Stimulated activated CD8-positive, alpha-beta memory T cell treated with anti-CD3 and anti-CD28 coated beads, Interleukin-2, amount 100 ng/mL, for 48 hours (primary cell): ENCODE measurements at regions not wholly inside any gene's neighbourhood (a gene's known extent, or its start where the extent isn't known, plus 50 kb on each side); places are given as distances from the start of the nearest gene placed in this dataset.
"Not testable (repeated sequence)": the region's sequence is repeated elsewhere in the genome, so short reads cannot be mapped to it uniquely, and the experiment has no call there.

Source experiments
- DNase-seq, 2 donors: peaks; one replicate each; pipeline ENCODE4 v3.0.0-alpha.2; 2020; ENCODE audit warnings: low read depth in 2 of 2

DNA sequence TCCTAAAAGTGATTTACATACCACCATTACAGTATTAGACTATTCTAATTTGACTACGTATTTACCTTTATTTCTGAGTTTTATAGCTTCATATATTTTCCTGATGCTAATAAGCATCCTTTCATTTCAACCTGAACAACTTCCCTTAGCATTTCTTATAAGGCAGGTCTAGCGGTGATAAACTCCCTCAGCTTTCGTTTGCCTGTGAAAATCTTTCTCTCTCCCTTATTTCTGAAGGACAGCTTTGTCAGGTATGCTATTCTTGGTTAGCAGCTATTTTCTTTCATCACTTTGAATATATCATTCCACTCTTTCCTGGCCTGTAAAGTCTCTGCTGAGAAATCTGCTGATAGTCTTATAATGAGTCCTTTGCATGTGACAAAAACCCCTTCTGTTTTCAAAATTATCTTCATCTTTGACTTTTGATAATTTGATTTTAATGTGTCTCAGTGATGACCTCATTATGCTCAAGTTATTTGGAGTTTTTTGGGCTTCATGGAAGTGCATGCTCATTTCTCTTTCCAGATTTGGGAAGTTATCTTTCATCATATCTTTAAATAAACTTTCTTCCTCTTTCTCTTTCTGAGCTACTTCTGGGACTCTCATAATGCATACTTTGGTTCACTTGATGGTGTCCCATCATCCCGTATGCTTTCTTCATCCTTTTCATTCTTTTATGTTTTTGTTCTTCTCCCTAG is 285.4 kb upstream of the PMFBP1 start:
- no peak for DNase-seq

DNA sequence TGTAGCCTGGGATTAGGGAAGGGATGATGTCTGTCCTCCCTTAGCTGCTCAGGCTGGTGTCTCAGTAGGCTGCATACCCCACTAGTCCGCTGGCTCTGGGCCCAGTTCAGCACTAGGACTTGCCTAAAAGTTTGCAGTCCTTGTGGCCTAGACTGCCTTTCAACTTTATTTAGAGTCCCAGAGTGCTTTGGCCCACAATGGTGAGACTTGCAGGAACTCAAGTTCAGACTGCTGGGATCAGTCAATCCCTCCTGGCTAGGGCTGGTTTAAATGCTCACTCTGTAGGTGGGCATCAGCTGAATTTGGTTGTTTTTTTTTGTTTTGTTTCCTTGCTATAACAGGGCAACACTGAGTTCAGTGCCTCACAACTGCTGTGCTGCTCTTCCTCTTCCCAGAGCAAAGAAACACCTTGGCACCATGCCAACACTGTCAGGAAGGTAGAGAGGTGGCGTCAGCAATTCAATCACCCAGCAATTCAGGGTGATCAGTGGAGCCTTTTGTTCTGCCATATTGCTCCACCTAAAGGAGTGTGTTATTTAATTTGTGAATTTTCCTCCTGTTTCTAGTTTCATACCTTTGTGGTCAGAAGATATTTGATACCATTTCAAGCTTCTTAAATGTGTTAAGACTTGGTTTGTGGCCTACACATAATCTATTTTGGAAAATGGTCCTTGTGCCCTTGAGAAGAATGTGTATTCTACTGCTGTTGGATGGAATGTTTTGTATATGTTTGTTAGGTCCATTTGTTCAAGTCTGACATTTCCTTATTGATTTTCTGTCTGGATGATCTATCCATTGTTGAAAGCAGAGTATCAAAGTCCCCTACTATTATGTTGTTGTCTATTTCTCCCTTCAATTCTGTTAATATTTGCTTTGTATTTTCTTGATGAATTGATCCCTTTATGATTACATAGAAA is 284.0 kb upstream of the PMFBP1 start:
- DNase-seq, result no peak

DNA sequence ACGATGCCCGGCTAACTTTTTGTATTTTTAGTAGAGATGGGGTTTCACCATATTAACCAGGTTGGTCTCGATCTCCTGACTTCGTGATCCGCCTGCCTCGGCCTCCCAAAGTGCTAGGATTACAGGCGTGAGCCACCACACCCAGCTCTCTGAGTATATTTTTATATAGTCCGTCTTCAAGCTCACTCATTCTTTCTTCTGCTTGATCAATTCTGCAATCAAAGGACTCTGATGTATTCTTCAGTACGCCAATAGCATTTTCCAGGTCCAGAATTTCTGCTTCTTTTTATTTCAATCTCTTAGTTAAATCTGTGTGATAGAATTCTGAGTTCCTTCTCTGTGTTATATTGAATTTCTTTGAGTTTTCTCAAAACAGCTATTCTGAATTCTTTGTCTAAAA is 281.9 kb upstream of the PMFBP1 start:
- DNase-seq, result not testable (repeated sequence)

DNA sequence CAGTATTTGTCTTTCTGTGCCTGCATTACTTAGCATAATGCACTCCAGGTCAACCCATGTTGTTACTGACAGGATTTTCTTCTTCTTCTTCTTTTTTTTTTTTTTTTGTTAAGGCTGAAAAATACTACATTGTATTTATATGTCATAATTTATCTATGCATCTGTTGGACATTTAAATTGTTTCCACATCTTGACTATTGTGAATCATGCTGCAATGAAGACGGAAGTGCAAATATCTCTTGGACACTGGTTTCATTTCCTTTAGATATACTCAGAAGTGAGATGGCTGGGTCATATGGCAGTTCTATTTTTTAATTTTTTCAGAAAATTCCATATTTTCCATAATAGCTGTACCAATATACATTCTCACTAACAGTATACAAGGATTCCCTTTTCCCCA is 272.7 kb upstream of the PMFBP1 start:
- DNase-seq, result no peak

DNA sequence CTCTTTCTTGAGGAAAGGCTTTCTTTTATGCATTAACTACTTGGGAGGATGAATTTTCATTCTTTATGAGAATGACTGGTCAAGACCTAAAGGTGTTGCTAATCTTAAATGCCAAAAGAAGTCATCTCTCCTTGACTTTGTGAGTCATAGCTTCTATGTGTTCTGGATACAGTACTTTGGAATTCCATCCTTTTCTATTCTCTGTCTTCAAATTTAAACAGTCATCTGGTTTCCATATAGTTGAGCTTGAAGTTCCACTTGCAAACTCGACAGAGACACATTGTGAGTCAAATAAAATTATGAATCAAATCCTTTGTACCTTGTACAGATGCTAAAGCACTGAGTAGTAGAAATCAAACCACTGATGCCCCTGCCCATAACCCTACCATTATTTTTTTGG is 271.9 kb upstream of the PMFBP1 start:
- no peak for DNase-seq

DNA sequence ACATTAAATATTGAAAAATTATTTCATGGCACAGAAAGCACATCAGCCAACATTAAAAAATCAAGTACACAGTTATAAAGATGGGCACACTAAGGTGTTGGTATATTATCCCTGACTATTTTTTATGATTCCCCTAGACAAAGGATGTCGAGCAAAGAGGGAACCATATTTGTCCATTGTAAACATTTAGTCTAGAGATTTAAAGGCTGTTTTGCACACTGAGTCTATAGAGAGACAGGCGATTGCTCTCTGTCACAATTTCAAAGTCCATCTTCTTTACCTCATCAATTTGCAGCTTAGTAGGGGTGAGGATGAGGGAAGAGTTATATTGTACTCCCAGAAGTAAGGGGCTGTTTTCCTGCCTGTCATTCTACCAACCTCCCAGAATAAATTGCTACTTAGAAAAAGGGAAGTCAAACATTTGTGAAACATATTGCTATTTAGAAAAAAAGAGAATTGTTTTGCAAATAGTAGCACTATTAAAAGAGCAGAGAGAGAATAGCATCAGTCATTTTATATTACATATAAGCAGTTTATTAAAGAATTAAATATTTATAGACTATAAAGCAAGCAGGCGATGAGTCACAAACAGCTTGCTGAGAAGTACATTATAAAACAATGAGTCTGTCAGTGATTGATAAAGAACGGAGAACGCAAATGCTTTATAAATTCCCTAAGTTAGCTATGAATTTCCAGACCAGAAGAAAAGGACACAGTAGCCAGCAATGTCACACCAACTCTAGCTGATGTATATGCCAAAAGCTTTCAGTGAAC is 270.6 kb upstream of the PMFBP1 start:
- DNase-seq, result no peak

DNA sequence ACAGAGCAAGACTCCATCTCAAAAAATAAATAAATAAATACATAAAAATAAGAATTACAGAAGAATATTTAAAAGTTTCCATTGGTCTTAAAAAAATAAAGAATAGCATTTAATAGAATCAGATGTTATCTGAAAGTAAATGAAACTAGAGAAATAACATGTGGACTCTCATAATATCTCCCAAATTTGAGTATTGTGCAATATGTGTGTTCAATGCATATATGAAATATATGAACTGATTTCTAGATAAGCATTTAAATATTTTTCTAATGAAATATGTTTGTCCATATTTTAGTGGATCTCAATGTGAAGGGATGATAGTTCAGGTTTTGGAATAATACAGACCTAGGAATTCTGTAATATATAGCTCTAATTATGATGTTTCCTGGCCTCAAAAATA is 265.9 kb upstream of the PMFBP1 start:
- no peak for DNase-seq

DNA sequence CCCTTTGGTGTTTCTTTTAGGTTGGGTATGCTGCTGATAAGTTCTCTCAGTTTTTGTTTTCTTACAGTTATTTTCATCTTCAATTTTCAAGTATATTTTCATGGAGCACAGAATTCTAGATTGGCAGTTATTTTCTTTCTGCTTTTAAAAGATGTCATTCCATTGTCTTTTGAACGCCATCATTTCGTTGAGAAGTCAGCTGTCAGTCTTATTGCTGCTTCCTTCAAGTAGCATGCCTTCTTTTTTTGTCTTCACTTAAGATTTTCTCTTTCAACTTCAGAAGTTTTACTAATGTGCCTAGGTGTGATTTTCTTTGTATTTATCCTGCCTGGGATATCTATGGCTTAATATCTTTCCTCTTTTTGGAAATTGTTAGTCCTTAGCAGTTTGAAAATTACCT is 262.2 kb upstream of the PMFBP1 start:
- no peak for DNase-seq

DNA sequence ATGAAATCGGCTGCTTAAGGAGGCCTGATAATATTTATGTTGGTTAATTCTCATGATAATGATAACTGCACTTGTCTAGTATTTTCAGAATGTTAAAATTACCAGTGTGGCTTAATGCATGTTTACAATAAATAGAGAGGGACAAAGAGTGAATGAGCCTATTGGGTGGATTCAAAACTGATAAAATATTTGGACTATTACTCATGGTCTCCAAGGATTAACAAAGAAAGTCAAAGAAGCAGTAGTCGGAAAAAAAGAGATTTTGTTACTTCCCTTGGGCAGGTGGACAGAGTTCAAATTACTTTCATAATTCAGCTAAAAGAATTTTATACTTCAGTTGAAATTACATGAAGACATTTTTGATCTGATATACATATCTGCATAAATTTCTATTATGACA is 258.2 kb upstream of the PMFBP1 start:
- no peak for DNase-seq

DNA sequence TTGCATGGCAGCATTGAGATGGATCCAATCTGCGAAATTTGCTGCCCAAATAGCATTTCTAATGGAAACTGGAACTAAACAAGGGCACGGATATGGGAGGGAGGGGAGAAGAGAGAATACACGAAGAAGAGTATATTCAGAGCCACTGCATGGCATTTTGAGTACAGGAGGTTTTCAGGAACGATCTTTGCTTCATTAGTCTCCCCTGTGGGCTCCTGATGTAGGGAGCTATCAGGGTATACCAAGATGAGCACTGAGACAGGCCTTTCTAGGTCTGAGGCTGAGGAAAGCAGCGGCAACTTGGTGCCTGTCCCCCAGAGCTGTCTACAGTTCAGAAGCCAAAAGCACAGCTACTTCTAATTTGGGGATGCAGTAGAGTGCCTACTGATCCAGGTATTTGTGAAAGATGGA is 257.7 kb upstream of the PMFBP1 start:
- DNase-seq, result no peak

DNA sequence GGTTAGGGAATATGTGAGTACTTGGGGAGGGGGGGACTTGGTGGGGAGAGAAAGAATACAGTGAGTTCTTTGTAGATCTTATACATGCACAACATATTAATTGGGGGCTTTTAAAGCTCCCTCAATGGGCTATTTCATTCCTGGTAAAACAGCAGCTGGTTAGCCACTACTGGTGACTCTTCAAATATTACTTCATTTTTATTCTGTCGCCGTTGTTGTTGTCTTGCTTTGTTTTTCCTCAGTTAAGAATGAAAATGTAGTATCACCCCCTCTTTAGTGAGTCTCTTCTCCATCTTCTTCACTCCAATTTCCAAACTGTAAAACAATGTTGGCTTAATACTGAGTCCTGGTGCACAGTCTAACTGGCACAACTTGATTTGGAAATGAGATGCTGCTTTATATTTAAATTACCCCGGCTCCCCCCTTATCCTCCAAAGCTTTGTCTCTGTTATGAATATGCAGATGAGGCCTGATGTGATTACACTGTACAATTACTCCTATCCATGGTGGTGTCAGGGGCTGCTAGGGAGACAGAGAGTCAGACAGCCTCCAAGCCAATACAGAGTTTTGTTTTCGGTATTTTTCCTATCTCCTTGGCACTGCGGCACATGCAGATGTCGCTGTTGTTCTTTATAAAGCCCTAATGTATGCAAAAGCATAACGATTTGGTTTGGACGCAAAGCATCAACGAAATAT is 256.9 kb upstream of the PMFBP1 start:
- no peak for DNase-seq

DNA sequence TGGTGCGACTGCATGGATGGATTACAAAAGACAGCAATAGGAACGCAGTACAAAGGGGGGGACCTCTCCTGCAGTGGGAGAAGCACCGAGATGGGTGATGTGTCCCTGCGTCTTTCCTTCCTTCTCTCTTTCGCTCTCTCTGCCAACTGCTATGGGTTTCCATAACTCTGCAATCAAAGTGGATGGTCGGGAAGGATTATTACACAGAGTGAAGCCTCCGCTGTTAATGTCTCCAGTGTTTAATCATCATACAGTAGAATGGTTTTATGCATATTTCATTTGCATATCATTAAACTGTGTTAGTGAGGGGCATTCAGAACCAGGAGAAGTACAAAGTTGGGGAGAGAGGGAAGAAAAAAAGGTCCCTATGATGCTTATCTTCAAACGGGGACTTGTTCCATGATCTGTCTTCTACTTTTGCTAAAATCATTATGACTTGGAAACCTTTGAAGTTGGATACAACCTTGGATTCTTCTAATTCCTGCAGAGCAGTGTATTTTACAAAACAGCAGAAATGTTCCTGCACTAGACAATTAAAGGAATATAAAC is 255.9 kb upstream of the PMFBP1 start:
- DNase-seq, result no peak

DNA sequence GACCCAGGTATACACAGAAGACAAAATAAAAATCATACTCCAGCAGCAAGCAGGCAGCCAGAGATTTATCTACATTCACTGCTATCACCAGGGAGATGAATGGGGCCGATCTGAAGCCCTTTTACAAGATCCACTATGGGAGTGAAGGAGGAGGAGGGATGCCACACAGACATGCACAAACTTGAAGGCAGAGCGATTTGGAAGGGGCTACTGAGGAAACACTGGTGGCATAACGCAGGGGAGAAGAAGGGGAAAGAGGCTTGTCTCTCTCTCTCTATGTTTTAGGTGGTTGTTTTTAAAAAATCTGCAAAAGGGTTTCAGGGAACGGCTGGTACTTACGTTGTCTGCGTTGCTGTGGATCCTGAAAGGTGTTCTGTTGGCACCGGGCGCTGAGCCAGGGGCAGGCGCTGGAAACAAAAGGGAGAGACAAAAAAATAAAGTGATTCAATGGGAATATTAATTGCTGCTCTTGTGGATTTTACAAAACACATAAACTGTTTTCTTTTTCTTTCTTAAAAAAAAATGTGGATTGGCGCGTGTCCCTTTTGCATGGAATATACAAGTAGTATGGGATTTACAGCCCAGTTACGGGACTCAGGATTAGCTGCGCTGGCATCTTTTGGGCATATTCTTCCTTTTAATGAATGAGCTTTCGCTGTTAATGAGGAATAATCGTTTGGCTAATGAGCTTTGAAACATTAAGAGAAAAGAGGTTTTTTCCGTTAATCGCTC is 255.3 kb upstream of the PMFBP1 start:
- DNase-seq, result no peak

DNA sequence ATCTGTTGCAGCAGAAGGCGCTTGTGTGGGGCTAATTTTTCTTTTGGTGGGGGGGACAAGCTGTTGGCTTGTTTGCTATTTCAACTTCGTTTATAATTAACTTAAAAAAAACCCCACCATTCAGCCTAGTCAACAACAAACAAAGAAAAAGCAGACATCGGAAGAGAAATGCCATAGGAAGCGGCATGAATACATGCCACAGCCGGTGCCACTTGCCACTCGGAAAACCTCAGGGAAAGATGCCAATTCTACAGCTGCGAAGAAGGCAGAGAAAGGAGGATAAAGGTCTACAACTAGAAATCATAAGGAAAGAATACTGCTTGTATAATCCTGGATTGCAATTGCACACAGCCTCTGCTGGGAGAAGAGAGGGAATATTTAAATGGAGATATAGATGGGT is 254.4 kb upstream of the PMFBP1 start:
- no peak for DNase-seq

DNA sequence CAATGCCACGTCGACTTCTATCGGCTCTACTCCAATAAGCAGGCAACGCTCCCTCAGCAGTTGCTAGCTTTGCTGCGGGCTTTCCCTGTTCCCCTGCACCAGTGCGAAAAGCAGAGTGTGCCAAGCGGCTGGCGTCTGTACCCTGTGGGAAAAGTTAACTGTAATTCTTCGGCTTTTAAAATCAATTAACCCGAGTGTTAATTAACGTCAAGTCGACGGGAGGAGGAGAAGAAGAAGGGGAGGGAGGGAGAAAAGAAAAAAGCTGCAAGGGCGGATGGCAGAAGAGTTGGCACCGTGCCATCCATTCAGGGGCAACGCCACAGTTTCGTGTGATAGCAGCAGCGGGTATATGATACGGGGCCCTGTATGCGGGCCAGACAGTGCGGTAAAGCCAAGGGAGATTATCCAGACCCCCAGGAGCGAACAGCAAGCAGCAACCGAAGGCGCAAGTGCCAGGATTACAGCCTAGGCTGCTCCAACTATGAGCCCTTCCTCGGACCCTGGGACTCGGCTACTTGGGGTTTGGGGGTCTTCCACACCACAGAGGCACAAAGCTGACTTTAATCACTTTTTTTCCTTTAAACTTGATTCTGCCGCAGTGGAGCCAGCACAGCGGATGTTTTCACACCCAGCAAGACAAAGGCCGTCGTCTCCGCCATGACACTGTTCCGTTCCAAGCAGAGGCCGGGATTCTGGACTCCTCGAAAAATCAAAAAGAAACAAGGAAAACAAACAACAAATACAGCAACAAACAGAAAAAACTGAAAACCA is 253.8 kb upstream of the PMFBP1 start:
- no peak for DNase-seq

DNA sequence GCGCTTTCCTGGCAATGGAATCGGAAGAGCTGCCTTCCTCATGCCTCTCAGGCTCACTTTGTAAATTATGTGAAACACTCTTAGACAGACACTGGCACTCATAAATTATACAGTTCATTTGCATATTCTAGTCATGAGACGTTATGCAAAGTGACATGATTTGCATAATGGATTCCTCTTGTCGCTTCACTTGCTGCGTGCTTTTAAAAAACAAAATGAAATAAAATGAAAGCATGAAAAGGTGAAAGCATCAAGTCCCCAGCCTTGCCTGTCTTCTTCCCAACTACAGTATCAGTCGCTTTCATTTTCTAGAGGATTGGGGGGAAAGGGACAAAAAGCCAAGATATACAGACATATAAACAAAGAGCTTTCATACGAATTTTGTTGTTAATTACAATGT is 252.8 kb upstream of the PMFBP1 start:
- DNase-seq, result no peak

DNA sequence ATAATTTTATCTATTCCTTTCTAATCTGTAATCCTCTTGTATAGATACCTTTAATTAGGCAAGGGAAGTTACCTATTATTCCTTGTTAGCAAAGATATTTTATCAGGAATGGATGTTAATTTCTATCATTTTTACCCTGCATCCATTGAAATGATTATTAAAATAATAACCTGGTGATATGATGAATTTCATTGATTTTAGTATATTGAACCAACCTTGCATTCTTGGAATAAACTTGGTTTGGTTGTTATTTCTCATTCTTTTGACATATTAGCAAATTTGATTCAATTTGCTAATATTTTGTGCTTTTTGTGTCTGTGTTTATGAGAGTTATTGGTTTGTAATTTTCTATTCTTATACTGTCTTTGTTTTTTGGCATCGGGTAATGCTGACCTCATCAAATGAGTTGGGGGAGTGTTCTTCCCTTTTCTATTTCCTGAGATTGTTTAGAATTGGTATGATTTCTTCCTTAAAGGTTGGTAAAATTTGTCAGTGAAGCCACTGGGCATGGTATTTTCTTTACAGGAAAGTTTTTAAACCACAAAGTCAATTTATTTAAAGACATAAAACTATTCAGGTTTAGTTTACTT is 250.4 kb upstream of the PMFBP1 start:
- DNase-seq, result no peak

DNA sequence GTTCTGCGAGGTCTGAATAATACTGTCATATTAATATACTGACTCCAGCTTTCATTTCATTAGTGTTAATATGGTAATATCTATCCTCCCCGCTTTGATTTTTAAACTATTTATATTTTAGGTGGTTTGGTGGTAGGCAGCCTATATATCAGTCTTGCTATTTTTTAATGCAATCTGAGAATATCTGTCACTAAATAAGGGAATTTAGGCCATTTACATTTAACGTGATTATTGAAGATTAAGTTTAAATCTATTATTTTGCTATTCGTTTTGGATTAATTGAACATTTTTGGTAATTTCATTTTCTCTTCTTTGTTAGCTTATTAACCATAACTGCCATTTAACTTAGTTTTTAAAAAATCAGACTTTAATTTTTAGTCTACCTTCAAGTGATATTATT is 247.7 kb upstream of the PMFBP1 start:
- no peak for DNase-seq

DNA sequence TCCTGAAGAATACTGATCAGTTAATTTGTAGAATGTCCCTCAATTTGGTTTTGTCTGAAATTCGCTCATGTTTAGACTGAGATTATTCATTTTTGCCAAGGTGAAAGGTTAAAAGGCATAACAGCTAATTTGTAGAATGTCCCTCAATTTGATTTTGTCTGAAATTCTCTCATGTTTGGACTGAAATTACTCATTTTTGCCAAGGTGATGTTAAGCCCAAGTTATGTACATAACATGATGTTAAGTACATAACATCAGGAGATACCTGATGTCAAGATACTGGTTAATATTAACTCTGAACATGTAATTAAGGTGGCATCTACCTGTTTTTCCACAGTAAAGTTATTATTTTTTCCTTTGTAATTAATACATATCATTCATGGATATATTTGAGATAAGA is 243.4 kb upstream of the PMFBP1 start:
- no peak for DNase-seq

DNA sequence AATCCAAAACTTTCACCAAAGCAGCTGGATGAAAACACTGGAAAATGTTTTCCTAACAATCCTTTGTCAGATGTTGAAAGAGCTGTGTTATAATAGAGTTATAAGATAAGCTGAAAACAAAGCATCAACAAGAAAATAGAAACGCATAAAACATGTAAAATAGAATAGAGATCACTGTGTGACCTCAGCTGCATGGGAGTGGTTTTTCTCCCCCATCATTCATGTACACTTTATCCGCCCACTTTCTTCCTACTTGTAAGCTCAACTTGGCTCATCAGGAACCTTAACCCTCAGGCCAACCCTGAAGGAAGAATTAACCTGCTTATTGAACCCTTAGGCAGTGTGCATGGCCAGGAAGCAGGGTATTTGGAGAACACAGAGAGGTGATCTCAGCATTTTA is 238.5 kb upstream of the PMFBP1 start:
- no peak for DNase-seq
